H1 (cell line): ENCODE measurements at regions not wholly inside any gene's neighbourhood (a gene's known extent, or its start where the extent isn't known, plus 50 kb on each side); places are given as distances from the start of the nearest gene placed in this dataset.

Experiments used
- CTCF ChIA-PET: fragments of 300-600 bp; sonication (Branson Sonifier 250); formaldehyde crosslinking; loops from one replicate; lab custom pipeline; 2021; ENCODE audit not compliant: partially characterized antibody; lab: Charles Lee
- POLR2A ChIA-PET: fragments of 300-600 bp; sonication (Branson Sonifier 250); formaldehyde crosslinking; loops from one replicate; lab custom pipeline; 2021; ENCODE audit warnings: inconsistent platforms; ENCODE audit not compliant: partially characterized antibody; lab: Charles Lee
- DNase-seq, 2 experiments: peaks; one replicate each; pipeline versions ENCODE4 v3.0.0 to v3.0.0-alpha.2; 2010 to 2022; ENCODE audit warnings: low spot score in 2 of 2, low read depth in 1 of 2, mixed read lengths in 1 of 2
- FAIRE-seq: peaks from 2 replicates; lab custom pipeline; 2011; peaks lifted over from hg19 to GRCh38; lab: Jason Lieb, UNC
- H2AFZ ChIP-seq: 2 replicates; pipeline ENCODE4 v1.8.1; 2012; ENCODE audit warnings: low read length, inconsistent platforms
- H2AK5ac ChIP-seq: 2 replicates; pipeline ENCODE4 v1.6.1; 2013; ENCODE audit warnings: low read depth, low read length
- H2BK120ac ChIP-seq: replicated peaks from 2 replicates; pipeline ENCODE3; 2013; ENCODE audit warnings: low read depth, low read length, inconsistent platforms
- H2BK12ac ChIP-seq: 2 replicates; pipeline ENCODE4 v1.6.1; 2013; ENCODE audit warnings: low read depth, low read length
- H2BK15ac ChIP-seq: 2 replicates; pipeline ENCODE4 v1.6.1; 2013; ENCODE audit warnings: low read length
- H2BK20ac ChIP-seq: 2 replicates; pipeline ENCODE4 v1.6.1; 2013; ENCODE audit warnings: low read length
- H2BK5ac ChIP-seq: 2 replicates; pipeline ENCODE4 v1.6.1; 2013; ENCODE audit warnings: low read depth, low read length
- H3K14ac ChIP-seq: 2 replicates; pipeline ENCODE4 v1.6.1; 2013; ENCODE audit warnings: inconsistent platforms; ENCODE audit not compliant: insufficient read length
- H3K18ac ChIP-seq: 2 replicates; pipeline ENCODE4 v1.6.1; 2013; ENCODE audit warnings: low read length; ENCODE audit errors: extremely low read depth
- H3K23ac ChIP-seq: 2 replicates; pipeline ENCODE4 v1.6.1; 2013; ENCODE audit warnings: inconsistent platforms; ENCODE audit not compliant: insufficient read length
- H3K23me2 ChIP-seq: 2 replicates; pipeline ENCODE4 v1.6.1; 2013; ENCODE audit warnings: low read depth, low read length
- H3K27ac ChIP-seq: 2 replicates; pipeline ENCODE4 v1.6.1; 2011; ENCODE audit warnings: low read depth, low read length, inconsistent platforms
- H3K27me3 ChIP-seq, 4 experiments: replicated peaks in 1 of 4; 1 replicate in 1 of 4; 2 replicates in 3 of 4; pipeline versions ENCODE4 v1.6.1 to v1.8.1; 2011 to 2013; ENCODE audit warnings: low read length in 3 of 4, mild to moderate bottlenecking in 3 of 4, inconsistent platforms in 2 of 4, mixed read lengths in 2 of 4, moderate library complexity in 1 of 4; ENCODE audit not compliant: control insufficient read depth in 3 of 4, insufficient read depth in 3 of 4; ENCODE audit errors: extremely low read depth in 1 of 4
- H3K36me3 ChIP-seq, 4 experiments: 2 replicates each; pipeline versions ENCODE4 v1.6.1 to v1.8.1; 2011 to 2013; ENCODE audit warnings: mild to moderate bottlenecking in 4 of 4, low read length in 3 of 4, moderate library complexity in 2 of 4, control low read depth in 1 of 4, inconsistent platforms in 1 of 4; ENCODE audit not compliant: insufficient read depth in 4 of 4, control insufficient read depth in 2 of 4
- H3K4ac ChIP-seq: replicated peaks from 2 replicates; pipeline ENCODE3; 2013; ENCODE audit warnings: low read length, low read depth, mixed read lengths, inconsistent platforms; ENCODE audit not compliant: insufficient read length
- H3K4me1 ChIP-seq, 4 experiments: replicated peaks in 1 of 4; 1 replicate in 1 of 4; 2 replicates in 3 of 4; pipeline versions ENCODE4 v1.6.1 to v1.8.1; 2011 to 2013; ENCODE audit warnings: low read length in 3 of 4, inconsistent platforms in 2 of 4, mixed read lengths in 1 of 4; ENCODE audit not compliant: insufficient read depth in 4 of 4, control insufficient read depth in 3 of 4
- H3K4me2 ChIP-seq, 2 experiments: 2 replicates each; pipeline versions ENCODE4 v1.6.1 to v1.8.1; 2011 to 2013; ENCODE audit warnings: low read depth in 2 of 2, low read length in 2 of 2, control low read depth in 1 of 2, inconsistent platforms in 1 of 2, mild to moderate bottlenecking in 1 of 2; ENCODE audit not compliant: insufficient read depth in 1 of 2
- H3K4me3 ChIP-seq, 4 experiments: fragments of 200-600, 300-600 bp in 1 of 4; sonication (generic), shearing (Covaris generic), sonication (Bioruptor Twin) in 1 of 4; 2 replicates each; pipeline versions ENCODE4 v1.5.1 to v1.8.1; 2011 to 2016; ENCODE audit warnings: low read length in 4 of 4, low read depth in 3 of 4, control low read depth in 2 of 4, inconsistent platforms in 2 of 4, mild to moderate bottlenecking in 2 of 4, mixed read lengths in 1 of 4, moderate library complexity in 1 of 4; ENCODE audit not compliant: insufficient read depth in 2 of 4; ENCODE audit errors: extremely low read depth in 1 of 4
- H3K56ac ChIP-seq: replicated peaks from 2 replicates; pipeline ENCODE3; 2013; ENCODE audit warnings: low read depth, mild to moderate bottlenecking, mixed read lengths, low read length, inconsistent platforms; ENCODE audit not compliant: insufficient read length
- H3K79me1 ChIP-seq: 2 replicates; pipeline ENCODE4 v1.6.1; 2013; ENCODE audit warnings: low read depth, low read length, control low read depth
- H3K79me2 ChIP-seq, 2 experiments: 2 replicates each; pipeline versions ENCODE4 v1.6.1 to v1.8.1; 2012 to 2013; ENCODE audit warnings: low read length in 2 of 2, mild to moderate bottlenecking in 2 of 2, inconsistent platforms in 1 of 2; ENCODE audit not compliant: insufficient read depth in 2 of 2, control insufficient read depth in 1 of 2
- H3K9ac ChIP-seq, 4 experiments: replicated peaks in 1 of 4; 1 replicate in 1 of 4; 2 replicates in 3 of 4; pipeline versions ENCODE4 v1.6.1 to v1.8.1; 2011 to 2013; ENCODE audit warnings: low read depth in 3 of 4, low read length in 3 of 4, control low read depth in 2 of 4, mild to moderate bottlenecking in 2 of 4, moderate library complexity in 2 of 4, inconsistent platforms in 1 of 4; ENCODE audit errors: extremely low read depth in 1 of 4
- H3K9me3 ChIP-seq, 2 experiments: 2 replicates each; pipeline versions ENCODE4 v1.6.1 to v1.8.1; 2012 to 2013; ENCODE audit warnings: mild to moderate bottlenecking in 2 of 2, moderate library complexity in 2 of 2, control low read depth in 1 of 2, inconsistent platforms in 1 of 2, low read depth in 1 of 2, low read length in 1 of 2, mixed read lengths in 1 of 2; ENCODE audit not compliant: insufficient read depth in 2 of 2
- H4K20me1 ChIP-seq, 2 experiments: replicated peaks in 1 of 2; 2 replicates each; pipeline versions ENCODE3 to v1.8.1; 2011 to 2013; ENCODE audit warnings: inconsistent platforms in 2 of 2, low read length in 2 of 2, mild to moderate bottlenecking in 1 of 2; ENCODE audit not compliant: insufficient read depth in 2 of 2, control insufficient read depth in 1 of 2
- H4K5ac ChIP-seq: 2 replicates; pipeline ENCODE4 v1.6.1; 2013; ENCODE audit warnings: low read length, low read depth, mixed read lengths, inconsistent platforms; ENCODE audit not compliant: insufficient read length
- H4K8ac ChIP-seq: 2 replicates; pipeline ENCODE4 v1.8.0; 2013; ENCODE audit warnings: mild to moderate bottlenecking, moderate library complexity, low read length, inconsistent platforms; ENCODE audit not compliant: insufficient read depth; ENCODE audit errors: extremely low read depth
- H4K91ac ChIP-seq: replicated peaks from 2 replicates; pipeline ENCODE3; 2013; ENCODE audit warnings: low read length, mixed read lengths, inconsistent platforms; ENCODE audit not compliant: insufficient read length
- ASH2L ChIP-seq: fragments of 200-600, 300-600 bp; sonication (generic); IDR thresholded peaks from one replicate; pipeline ENCODE4 v1.7.1; 2017; ENCODE audit warnings: low read length
- ATF3 ChIP-seq: IDR thresholded peaks from 2 replicates; pipeline ENCODE4 v1.6.1; 2011; ENCODE audit warnings: low read depth, mild to moderate bottlenecking, low read length; ENCODE audit not compliant: insufficient read depth
- CBX5 ChIP-seq: fragments of 300-800, 300-1000 bp; sonication (generic); IDR thresholded peaks from 2 replicates; pipeline ENCODE4 v1.7.1; 2016; ENCODE audit warnings: antibody characterized with exemption, low read length, low read depth
- E2F6 ChIP-seq: IDR thresholded peaks from 2 replicates; pipeline ENCODE4 v1.6.1; 2012; ENCODE audit warnings: inconsistent platforms
- FOSL1 ChIP-seq: IDR thresholded peaks from 2 replicates; pipeline ENCODE4 v1.6.1; 2011; ENCODE audit warnings: mild to moderate bottlenecking, low read depth, low read length, moderate library complexity; ENCODE audit not compliant: insufficient read depth
- GABPA ChIP-seq: IDR thresholded peaks from 2 replicates; pipeline ENCODE4 v1.6.1; 2011; ENCODE audit warnings: mild to moderate bottlenecking, low read length, moderate library complexity, borderline replicate concordance; ENCODE audit not compliant: insufficient read depth
- KDM1A ChIP-seq: fragments of 200-600, 300-600 bp; sonication (generic); IDR thresholded peaks from 2 replicates; pipeline ENCODE4 v1.7.1; 2016; ENCODE audit warnings: mild to moderate bottlenecking, low read length, borderline replicate concordance
- NRF1 ChIP-seq: IDR thresholded peaks from 2 replicates; pipeline ENCODE4 v1.6.1; 2011; ENCODE audit warnings: mild to moderate bottlenecking, low read depth, low read length, improper control_type of control experiment
- PHF8 ChIP-seq: fragments of 200-600 bp; sonication (generic); conservative IDR thresholded peaks from 2 replicates; pipeline ENCODE4 v1.7.1; 2012; ENCODE audit warnings: low read depth, mild to moderate bottlenecking, inconsistent platforms, low read length, moderate library complexity
- POLR2AphosphoS5 ChIP-seq: IDR thresholded peaks from 2 replicates; pipeline ENCODE4 v1.6.1; 2011; ENCODE audit warnings: low read depth, low read length
- RBBP5 ChIP-seq: IDR thresholded peaks from 2 replicates; pipeline ENCODE4 v1.7.1; 2012; ENCODE audit warnings: low read depth, mild to moderate bottlenecking, inconsistent platforms, low read length, moderate library complexity, borderline replicate concordance
- RFX5 ChIP-seq: IDR thresholded peaks from 2 replicates; pipeline ENCODE4 v1.6.1; 2011; ENCODE audit warnings: low read depth, low read length, improper control_type of control experiment, borderline replicate concordance
- RXRA ChIP-seq: IDR thresholded peaks from 2 replicates; pipeline ENCODE4 v1.6.1; 2011; ENCODE audit warnings: low read depth, mild to moderate bottlenecking, low read length, moderate library complexity; ENCODE audit not compliant: insufficient read depth
- SIX5 ChIP-seq: IDR thresholded peaks from 2 replicates; pipeline ENCODE4 v1.6.1; 2011; ENCODE audit warnings: mild to moderate bottlenecking, low read depth, low read length
- WGBS, 2 experiments: shearing (Covaris generic) in 1 of 2; methylation state at CpG; one replicate each; pipeline versions ENCODE4 v1.1.6 to v1.1.7; 2013 to 2015; ENCODE audit warnings: low lambda C conversion rate in 2 of 2, mixed read lengths in 2 of 2, inconsistent platforms in 1 of 2, low coverage in 1 of 2, missing lambda C conversion rate in 1 of 2; ENCODE audit not compliant: insufficient replicate concordance in 2 of 2, insufficient coverage in 1 of 2, insufficient read length in 1 of 2; ENCODE audit errors: extremely low coverage in 1 of 2, missing lambda C conversion rate in 1 of 2; 5-methylcytosine and 5-hydroxymethylcytosine counted together

GRCh38 chr13:61575973-61576372 lies 160.3 kb upstream of the PCDH20 start:
- no peaks in the 10 kb centered on the region for H3K23me2 ChIP-seq
- no peak overlapping the region for H4K8ac ChIP-seq
- H3K79me1 ChIP-seq: no peaks in the 10 kb centered on the region
- H3K9ac ChIP-seq: no peak overlapping the region
- no peaks in the 10 kb centered on the region for H3K4me1 ChIP-seq
- H2AK5ac ChIP-seq: no peak overlapping the region
- no peak overlapping the region for H2BK15ac ChIP-seq
- no peak overlapping the region for H3K4me3 ChIP-seq
- no peak overlapping the region for H3K18ac ChIP-seq
- no peak overlapping the region for H2BK5ac ChIP-seq
- no peaks in the 10 kb centered on the region for H3K9me3 ChIP-seq
- no peak overlapping the region for H3K14ac ChIP-seq
- no peak overlapping the region for H3K23ac ChIP-seq
- H3K36me3 ChIP-seq: no peaks in the 10 kb centered on the region
- no peak overlapping the region for H3K4me2 ChIP-seq
- ChIA-PET CTCF (no interaction called here), POLR2A (no interaction called here)
- WGBS, 2 experiments: 71% methylated on average over 1 of the region's 1 CpG; no CpG with 5 or more reads in 1 of the 2 experiments
- H4K5ac ChIP-seq: no peak overlapping the region
- H2BK120ac ChIP-seq: no peak overlapping the region
- H3K79me2 ChIP-seq: no peaks in the 10 kb centered on the region
- DNase-seq (no peak), FAIRE-seq (no peak)
- no peaks in the 10 kb centered on the region for H4K20me1 ChIP-seq
- peak overlapping the region; percentile 76 for H2AFZ ChIP-seq
- H3K4ac ChIP-seq: no peak overlapping the region
- no peaks in the 10 kb centered on the region for H3K27me3 ChIP-seq
- no peak overlapping the region for H4K91ac ChIP-seq
- H2BK20ac ChIP-seq: no peak overlapping the region
- no peak overlapping the region for H3K56ac ChIP-seq
- H2BK12ac ChIP-seq: no peak overlapping the region
- H3K27ac ChIP-seq: no peak overlapping the region
- TF ChIP-seq PHF8 (no peak), ASH2L (no peak), CBX5 (no peak), ATF3 (no peak), RXRA (no peak), SIX5 (no peak), RBBP5 (no peak), RFX5 (no peak), GABPA (no peak), NRF1 (no peak), KDM1A (no peak), POLR2AphosphoS5 (no peak), E2F6 (no peak), FOSL1 (no peak)
